GM21737 (cell line): ENCODE measurements at regions not wholly inside any gene's neighbourhood (a gene's known extent, or its start where the extent isn't known, plus 50 kb on each side); places are given as distances from the start of the nearest gene placed in this dataset.

Experiments used
- ATAC-seq: cut with Tn5 transposase; IDR thresholded peaks from one replicate; pipeline ENCODE4 v1.9.1; 2021; ENCODE audit warnings: mild to moderate bottlenecking, moderate library complexity; ENCODE audit not compliant: unreplicated experiment

GRCh38 chr1:83735526-83735925 lies 263.4 kb downstream of the TTLL7 start:
- ATAC-seq, result no peak

- ATAC-seq, result no peak
Observed at GRCh38 chr1:83734420-83734819, 264.5 kb downstream of the TTLL7 start.

GRCh38 chr1:83725735-83726360 lies 273.1 kb downstream of the TTLL7 start:
- ATAC-seq, result no peak

GRCh38 chr1:83718338-83718737 lies 280.6 kb downstream of the TTLL7 start:
- no peak for ATAC-seq

GRCh38 chr1:83717785-83718184 lies 281.1 kb downstream of the TTLL7 start:
- ATAC-seq, result no peak

- no peak for ATAC-seq
Observed at GRCh38 chr1:83716641-83717040, 282.3 kb downstream of the TTLL7 start.

- no peak for ATAC-seq
Observed at GRCh38 chr1:83715550-83715949, 283.4 kb downstream of the TTLL7 start.

GRCh38 chr1:83709662-83710061 lies 289.3 kb downstream of the TTLL7 start:
- ATAC-seq, result no peak

GRCh38 chr1:83706354-83706938 lies 292.5 kb downstream of the TTLL7 start:
- ATAC-seq, result no peak

- no peak for ATAC-seq
Observed at GRCh38 chr1:83705091-83705490, 293.8 kb downstream of the TTLL7 start.

GRCh38 chr1:83704350-83704749 lies 294.6 kb downstream of the TTLL7 start:
- no peak for ATAC-seq

- ATAC-seq, result no peak
Observed at GRCh38 chr1:83702356-83702755, 296.6 kb downstream of the TTLL7 start.

GRCh38 chr1:83701355-83701754 lies 297.6 kb downstream of the TTLL7 start:
- ATAC-seq, result no peak

- no peak for ATAC-seq
Observed at GRCh38 chr1:83698644-83699043, 300.3 kb downstream of the TTLL7 start.

- no peak for ATAC-seq
Observed at GRCh38 chr1:83697961-83698360, 301.0 kb downstream of the TTLL7 start.

- no peak for ATAC-seq
Observed at GRCh38 chr1:83697220-83697619, 301.7 kb downstream of the TTLL7 start.

GRCh38 chr1:83694449-83694848 lies 304.5 kb downstream of the TTLL7 start:
- ATAC-seq, result no peak

GRCh38 chr1:83693427-83694126 lies 305.4 kb downstream of the TTLL7 start:
- no peak for ATAC-seq

GRCh38 chr1:83692524-83693381 lies 306.2 kb downstream of the TTLL7 start:
- ATAC-seq, result no peak

- ATAC-seq, result no peak
Observed at GRCh38 chr1:83691953-83692500, 306.9 kb downstream of the TTLL7 start.
